Naive thymus-derived CD4-positive, alpha-beta T cell (primary cell): ENCODE measurements at regions not wholly inside any gene's neighbourhood (a gene's known extent, or its start where the extent isn't known, plus 50 kb on each side); places are given as distances from the start of the nearest gene placed in this dataset.
A peak's percentile ranks its signal among the peaks of the same experiment; 100 is the strongest.

ENCODE experiments used
- ATAC-seq: fragments of 150-1000 bp; cut with Tn5 transposase; 2 replicates; pipeline ENCODE4 v1.10.0; 2021; ENCODE audit warnings: mild to moderate bottlenecking, moderate library complexity
- CTCF ChIA-PET: fragments of 350-600 bp; sonication (Branson Sonifier 250); formaldehyde crosslinking; loops from one replicate; lab custom pipeline; 2021; ENCODE audit warnings: antibody characterized with exemption; lab: Charles Lee
- POLR2A ChIA-PET: fragments of 350-600 bp; sonication (Branson Sonifier 250); formaldehyde crosslinking; loops from one replicate; lab custom pipeline; 2021; ENCODE audit warnings: antibody characterized with exemption, inconsistent platforms; lab: Charles Lee
- DNase-seq, 9 donors: peaks; one replicate each; pipeline versions ENCODE4 v3.0.0 to v3.0.0-alpha.2; 2020 to 2022; ENCODE audit warnings: mixed read lengths in 1 of 9
- H3K27ac ChIP-seq: one replicate; pipeline ENCODE4 v1.7.0; 2013; ENCODE audit warnings: mild to moderate bottlenecking, low read depth, low read length, moderate library complexity
- H3K27me3 ChIP-seq, 2 donors: one replicate each; pipeline ENCODE4 v1.7.0; 2013; ENCODE audit warnings: low read length in 2 of 2, mild to moderate bottlenecking in 2 of 2, moderate library complexity in 2 of 2; ENCODE audit not compliant: control insufficient read depth in 2 of 2, insufficient read depth in 2 of 2
- H3K36me3 ChIP-seq, 3 experiments: 1 replicate in 2 of 3; 2 replicates in 1 of 3; pipeline ENCODE4 v1.7.0; 2013; ENCODE audit warnings: low read length in 3 of 3, mild to moderate bottlenecking in 3 of 3, moderate library complexity in 1 of 3; ENCODE audit not compliant: insufficient read depth in 3 of 3, control insufficient read depth in 2 of 3
- H3K4me1 ChIP-seq, 2 donors: one replicate each; pipeline ENCODE4 v1.7.0; 2013; ENCODE audit warnings: low read length in 2 of 2, mild to moderate bottlenecking in 2 of 2, moderate library complexity in 1 of 2; ENCODE audit not compliant: control insufficient read depth in 2 of 2, insufficient read depth in 2 of 2
- H3K4me3 ChIP-seq: 2 replicates; pipeline ENCODE4 v1.7.0; 2013; ENCODE audit warnings: mild to moderate bottlenecking, low read length
- H3K9me3 ChIP-seq, 3 experiments: 1 replicate in 2 of 3; 2 replicates in 1 of 3; pipeline ENCODE4 v1.7.0; 2013; ENCODE audit warnings: low read length in 3 of 3; ENCODE audit not compliant: control insufficient read depth in 2 of 3
- H3K27ac Mint-ChIP-seq, 9 donors: one replicate each; pipeline ENCODE4 v1.8.0; 2020 to 2022; ENCODE audit warnings: mixed read lengths in 9 of 9, mild to moderate bottlenecking in 8 of 9, moderate library complexity in 5 of 9, inconsistent platforms in 2 of 9
- H3K27me3 Mint-ChIP-seq, 5 donors: one replicate each; pipeline ENCODE4 v1.8.0; 2021 to 2022; ENCODE audit warnings: mixed read lengths in 5 of 5, mild to moderate bottlenecking in 1 of 5
- H3K36me3 Mint-ChIP-seq, 5 donors: one replicate each; pipeline ENCODE4 v1.8.0; 2020 to 2022; ENCODE audit warnings: mixed read lengths in 5 of 5, mild to moderate bottlenecking in 3 of 5, inconsistent platforms in 1 of 5
- H3K4me1 Mint-ChIP-seq, 7 donors: one replicate each; pipeline ENCODE4 v1.8.0; 2020 to 2022; ENCODE audit warnings: mixed read lengths in 7 of 7, mild to moderate bottlenecking in 3 of 7, inconsistent platforms in 1 of 7
- H3K4me3 Mint-ChIP-seq, 10 donors: one replicate each; pipeline ENCODE4 v1.8.0; 2020 to 2022; ENCODE audit warnings: mild to moderate bottlenecking in 10 of 10, mixed read lengths in 10 of 10, moderate library complexity in 6 of 10, inconsistent platforms in 2 of 10
- H3K9me3 Mint-ChIP-seq, 11 donors: one replicate each; pipeline ENCODE4 v1.8.0; 2020 to 2022; ENCODE audit warnings: mixed read lengths in 11 of 11, mild to moderate bottlenecking in 4 of 11, inconsistent platforms in 1 of 11, moderate library complexity in 1 of 11
- intact Hi-C, 2 donors: fragments of 100-400 bp; cut with micrococcal nuclease; formaldehyde crosslinking; loops; one replicate each; pipeline ENCODE4 v1.15.1; 2023

DNA sequence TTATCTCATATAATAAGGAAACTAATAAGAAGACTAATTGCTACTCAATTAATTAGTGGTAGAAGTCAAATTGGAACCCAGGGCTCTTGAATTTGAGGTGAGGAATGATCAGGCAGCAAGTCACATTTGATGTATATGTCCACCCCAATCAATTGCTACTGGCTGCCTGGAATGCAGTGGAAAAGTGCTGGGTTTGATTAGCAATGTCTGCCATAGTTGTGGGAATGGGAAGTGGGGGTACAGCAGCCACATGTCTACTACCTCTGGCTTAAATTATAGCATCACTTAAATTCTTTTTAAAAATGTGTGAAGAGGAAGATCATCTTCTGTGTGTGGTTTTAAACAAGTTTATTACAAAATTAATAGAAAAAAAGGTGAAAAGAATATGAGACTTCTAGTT lies 50.8 kb upstream of the NAV2 start:
- DNase-seq (no peak), ATAC-seq (no peak)
- Histone ChIP-seq H3K9me3 (no peaks in the 10 kb centered on the region), H3K4me1 (no peaks in the 10 kb centered on the region), H3K4me3 (no peak overlapping the region), H3K27me3 (no peaks in the 10 kb centered on the region), H3K36me3 (no peaks in the 10 kb centered on the region), H3K27ac (no peak overlapping the region)
- intact Hi-C loops: no loop called here
- H3K4me1 Mint-ChIP-seq: peaks cover 0 to 4% (median 0%) of the 10 kb centered on the region in 7 donors
- no peaks in the 10 kb centered on the region for H3K9me3 Mint-ChIP-seq
- H3K4me3 Mint-ChIP-seq: no peak overlapping the region
- H3K27me3 Mint-ChIP-seq: peaks cover 0 to 9% (median 3%) of the 10 kb centered on the region in 5 donors
- H3K27ac Mint-ChIP-seq: peak overlapping the region in 1 of 9 donors; percentile 22
- POLR2A ChIA-PET: no interaction called here
- no peaks in the 10 kb centered on the region for H3K36me3 Mint-ChIP-seq
- CTCF ChIA-PET: no interaction called here

DNA sequence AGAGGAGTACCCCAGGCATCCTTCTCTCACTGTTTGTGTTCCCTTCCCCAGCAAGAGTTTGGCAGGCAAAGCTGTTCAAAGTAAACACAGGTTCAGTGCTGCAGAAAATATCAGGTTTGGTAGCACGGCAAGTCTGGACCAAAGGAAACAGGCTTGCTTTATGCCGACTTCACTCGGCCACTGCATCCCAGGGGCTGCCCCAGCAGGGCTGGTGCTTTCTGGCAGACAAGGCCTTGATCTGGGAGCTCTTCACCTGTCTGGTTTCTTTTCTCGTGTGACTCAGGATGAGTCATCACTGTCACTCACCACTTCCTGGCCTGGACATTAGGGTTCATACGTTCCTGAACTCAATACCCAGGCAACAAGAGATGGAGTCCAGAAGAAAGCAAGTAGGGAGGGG lies 52.6 kb upstream of the NAV2 start:
- CTCF ChIA-PET: no interaction called here

DNA sequence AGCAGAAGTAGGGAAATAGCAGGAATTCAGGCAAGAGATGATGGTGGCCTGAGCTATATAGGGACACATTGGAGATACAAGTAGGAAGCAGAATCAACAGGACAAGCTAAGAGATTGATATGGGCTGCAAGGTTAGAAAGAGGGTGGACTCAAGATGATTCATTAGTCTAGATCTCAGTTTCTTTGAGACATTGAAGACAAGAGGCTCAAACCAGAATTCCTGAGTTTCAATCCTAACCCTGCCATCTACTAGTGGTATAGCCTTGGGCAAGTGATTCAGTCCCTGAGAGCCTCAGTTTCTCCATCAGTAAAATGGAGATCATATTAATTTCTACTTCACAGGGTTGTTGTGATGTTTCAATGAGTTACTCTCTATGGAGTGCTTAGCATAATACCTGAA lies 53.1 kb upstream of the NAV2 start:
- H3K36me3 ChIP-seq: no peaks in the 10 kb centered on the region
- H3K27me3 Mint-ChIP-seq: peaks cover 0 to 10% (median 3%) of the 10 kb centered on the region in 5 donors
- no peak overlapping the region for H3K27ac ChIP-seq
- no peaks in the 10 kb centered on the region for H3K36me3 Mint-ChIP-seq
- no peaks in the 10 kb centered on the region for H3K27me3 ChIP-seq
- no peaks in the 10 kb centered on the region for H3K4me1 ChIP-seq
- intact Hi-C loops: no loop called here
- ChIA-PET CTCF (no interaction called here), POLR2A (no interaction called here)
- H3K9me3 Mint-ChIP-seq: peaks cover 0 to 7% (median 0%) of the 10 kb centered on the region in 11 donors
- no peak overlapping the region for H3K4me3 Mint-ChIP-seq
- no peak overlapping the region for H3K4me3 ChIP-seq
- ATAC-seq: no peak
- no peak overlapping the region for H3K27ac Mint-ChIP-seq
- H3K4me1 Mint-ChIP-seq: peaks cover 0 to 4% (median 0%) of the 10 kb centered on the region in 7 donors
- DNase-seq: no peak
- H3K9me3 ChIP-seq: no peaks in the 10 kb centered on the region

More for the DNA sequence above, 52.6 kb upstream of the NAV2 start:
- no peaks in the 10 kb centered on the region for H3K36me3 ChIP-seq
- no peaks in the 10 kb centered on the region for H3K4me1 ChIP-seq
- Mint-ChIP-seq H3K4me3 (no peak overlapping the region), H3K9me3 (peaks cover 0 to 4% (median 0%) of the 10 kb centered on the region in 11 donors), H3K4me1 (peaks cover 0 to 4% (median 0%) of the 10 kb centered on the region in 7 donors), H3K27ac (no peak overlapping the region), H3K27me3 (peaks cover 0 to 10% (median 3%) of the 10 kb centered on the region in 5 donors), H3K36me3 (no peaks in the 10 kb centered on the region)
- intact Hi-C loops: no loop called here
- DNase-seq: no peak
- no peak overlapping the region for H3K27ac ChIP-seq
- H3K27me3 ChIP-seq: no peaks in the 10 kb centered on the region
- no peak overlapping the region for H3K4me3 ChIP-seq
- H3K9me3 ChIP-seq: no peaks in the 10 kb centered on the region
- POLR2A ChIA-PET: no interaction called here
- peak; percentile 45 for ATAC-seq

DNA sequence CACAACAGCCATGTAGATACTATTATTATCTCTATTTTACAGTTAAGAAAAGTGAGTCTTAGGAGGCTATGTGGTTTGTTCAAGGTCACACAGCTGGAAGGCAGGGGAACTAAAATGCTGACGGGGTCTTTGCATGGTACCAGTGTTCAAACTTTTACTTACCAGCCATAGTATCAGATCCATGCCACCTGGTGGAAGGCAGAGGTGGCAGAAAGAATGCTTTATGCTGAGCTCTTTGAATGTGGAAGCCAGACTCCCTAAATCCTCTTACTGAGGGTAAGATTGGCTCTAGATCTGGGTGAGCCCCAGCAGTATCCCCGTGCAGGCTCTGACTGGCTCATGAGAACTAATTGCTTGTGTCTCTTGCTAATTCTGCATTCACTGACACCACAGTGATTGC lies 54.3 kb upstream of the NAV2 start:
- H3K9me3 ChIP-seq: no peaks in the 10 kb centered on the region
- ChIA-PET CTCF (no interaction called here), POLR2A (no interaction called here)
- no peak overlapping the region for H3K4me3 ChIP-seq
- no peaks in the 10 kb centered on the region for H3K36me3 ChIP-seq
- no peak overlapping the region for H3K27ac ChIP-seq
- peaks cover 0 to 4% (median 0%) of the 10 kb centered on the region in 7 donors for H3K4me1 Mint-ChIP-seq
- H3K27me3 ChIP-seq: no peaks in the 10 kb centered on the region
- peaks cover 0 to 7% (median 0%) of the 10 kb centered on the region in 11 donors for H3K9me3 Mint-ChIP-seq
- no peak overlapping the region for H3K27ac Mint-ChIP-seq
- intact Hi-C loops: no loop called here
- H3K36me3 Mint-ChIP-seq: no peaks in the 10 kb centered on the region
- H3K27me3 Mint-ChIP-seq: peaks cover 0 to 10% (median 0%) of the 10 kb centered on the region in 5 donors
- DNase-seq (no peak), ATAC-seq (no peak)
- H3K4me1 ChIP-seq: no peaks in the 10 kb centered on the region
- H3K4me3 Mint-ChIP-seq: no peak overlapping the region

DNA sequence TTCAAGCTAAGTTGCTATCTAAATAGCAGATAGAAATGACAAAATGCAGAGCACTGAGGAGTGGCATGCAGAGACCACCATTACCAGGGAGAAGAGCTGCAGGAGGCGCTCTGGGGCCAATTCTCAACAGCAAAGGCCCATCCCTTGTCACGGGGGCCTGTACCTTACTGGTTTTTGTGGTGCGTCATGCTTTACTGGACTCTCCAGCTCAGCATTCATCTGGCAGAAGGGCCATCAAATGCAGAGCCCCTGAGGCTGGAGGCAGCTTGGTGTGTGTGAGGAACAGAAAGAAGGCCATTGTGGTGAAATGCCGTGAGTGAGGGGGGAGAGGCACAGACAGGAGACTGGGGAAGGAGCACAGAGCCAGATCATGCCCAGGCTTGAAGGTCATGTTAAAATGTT lies 56.5 kb upstream of the NAV2 start:
- ATAC-seq: no peak
- Histone ChIP-seq H3K27ac (no peak overlapping the region), H3K4me3 (no peak overlapping the region), H3K9me3 (no peaks in the 10 kb centered on the region), H3K36me3 (no peaks in the 10 kb centered on the region), H3K4me1 (no peaks in the 10 kb centered on the region), H3K27me3 (no peaks in the 10 kb centered on the region)
- POLR2A ChIA-PET: no interaction called here
- peaks cover 0 to 7% (median 0%) of the 10 kb centered on the region in 11 donors for H3K9me3 Mint-ChIP-seq
- H3K27me3 Mint-ChIP-seq: peaks cover 0 to 10% (median 4%) of the 10 kb centered on the region in 5 donors
- CTCF ChIA-PET: no interaction called here
- intact Hi-C loops: no loop called here
- no peak overlapping the region for H3K27ac Mint-ChIP-seq
- H3K36me3 Mint-ChIP-seq: no peaks in the 10 kb centered on the region
- no peak for DNase-seq
- peaks cover 0 to 4% (median 0%) of the 10 kb centered on the region in 7 donors for H3K4me1 Mint-ChIP-seq
- H3K4me3 Mint-ChIP-seq: no peak overlapping the region

DNA sequence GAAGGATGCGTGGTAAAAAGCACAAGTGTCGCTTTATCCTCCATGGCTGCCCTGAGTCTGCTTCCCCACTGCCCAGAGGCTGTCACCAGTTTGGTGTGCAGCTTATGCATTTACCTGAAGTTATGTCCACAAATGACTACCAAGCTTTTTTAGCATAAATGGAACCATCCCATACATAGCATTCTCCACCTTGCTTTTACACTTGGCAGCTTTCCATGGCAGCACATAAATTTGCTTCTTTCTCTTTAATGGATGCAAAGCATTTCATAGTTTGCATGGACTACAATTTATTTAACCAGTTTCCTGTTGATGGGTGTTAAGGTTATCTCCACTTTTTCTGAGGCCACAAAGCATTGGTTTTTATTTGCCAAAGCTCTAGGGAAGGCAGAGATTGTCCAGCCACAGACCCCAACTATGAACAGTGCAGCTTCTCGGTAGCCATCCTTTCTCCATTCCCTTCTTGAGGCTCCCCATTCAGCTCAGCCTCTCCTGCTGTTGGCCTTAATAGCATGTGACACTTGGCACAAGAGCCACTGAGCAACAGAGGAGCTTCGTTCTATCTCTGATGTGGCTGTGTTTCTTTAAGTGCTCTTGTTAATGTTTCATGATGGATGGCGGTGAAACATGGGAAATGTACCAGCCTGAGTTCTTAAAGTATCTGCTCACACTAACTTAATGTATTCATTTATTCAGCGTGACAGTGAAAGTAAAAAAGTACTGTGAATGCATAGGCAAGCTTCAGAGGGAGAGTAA lies 59.8 kb upstream of the NAV2 start:
- DNase-seq (no peak), ATAC-seq (no peak)
- ChIA-PET POLR2A (no interaction called here), CTCF (no interaction called here)
- Histone ChIP-seq H3K27ac (no peak overlapping the region), H3K9me3 (no peaks in the 10 kb centered on the region), H3K27me3 (no peaks in the 10 kb centered on the region), H3K4me3 (no peak overlapping the region), H3K36me3 (no peaks in the 10 kb centered on the region), H3K4me1 (no peaks in the 10 kb centered on the region)
- no peak overlapping the region for H3K4me3 Mint-ChIP-seq
- intact Hi-C loops: no loop called here
- H3K27me3 Mint-ChIP-seq: peaks cover 0 to 12% (median 9%) of the 10 kb centered on the region in 5 donors
- H3K4me1 Mint-ChIP-seq: no peaks in the 10 kb centered on the region
- H3K27ac Mint-ChIP-seq: no peak overlapping the region
- H3K9me3 Mint-ChIP-seq: peaks cover 0 to 7% (median 0%) of the 10 kb centered on the region in 11 donors
- no peaks in the 10 kb centered on the region for H3K36me3 Mint-ChIP-seq

DNA sequence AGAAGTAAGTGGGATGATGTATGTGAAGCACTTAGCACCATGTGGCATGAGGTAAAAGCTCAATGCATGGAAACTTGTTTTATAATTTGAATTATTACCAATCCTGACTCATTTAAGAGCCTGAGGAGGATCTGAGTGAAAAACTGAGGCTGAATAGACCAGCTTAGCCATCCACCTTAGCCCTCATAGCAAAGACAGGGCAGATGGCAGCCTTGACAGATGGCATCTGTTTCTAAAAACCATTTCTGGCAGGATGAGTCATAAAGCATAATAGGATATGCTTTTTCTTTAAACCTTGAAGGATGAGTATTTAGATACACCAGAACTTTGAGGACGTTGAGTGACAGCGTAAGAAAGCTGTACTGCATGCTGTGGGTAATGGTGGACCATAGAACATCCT lies 61.0 kb upstream of the NAV2 start:
- intact Hi-C loops: no loop called here
- Mint-ChIP-seq H3K4me1 (no peaks in the 10 kb centered on the region), H3K27ac (no peak overlapping the region), H3K36me3 (no peaks in the 10 kb centered on the region), H3K27me3 (peaks cover 0 to 12% (median 6%) of the 10 kb centered on the region in 5 donors), H3K4me3 (no peak overlapping the region), H3K9me3 (peaks cover 0 to 7% (median 0%) of the 10 kb centered on the region in 11 donors)
- POLR2A ChIA-PET: no interaction called here
- no peak overlapping the region for H3K4me3 ChIP-seq
- no peak for ATAC-seq
- DNase-seq: no peak
- H3K36me3 ChIP-seq: no peaks in the 10 kb centered on the region
- no peaks in the 10 kb centered on the region for H3K9me3 ChIP-seq
- CTCF ChIA-PET: no interaction called here
- H3K27me3 ChIP-seq: no peaks in the 10 kb centered on the region
- no peak overlapping the region for H3K27ac ChIP-seq
- H3K4me1 ChIP-seq: no peaks in the 10 kb centered on the region
